NCI-H1436 (cell line): ENCODE measurements at regions not wholly inside any gene's neighbourhood (a gene's known extent, or its start where the extent isn't known, plus 50 kb on each side); places are given as distances from the start of the nearest gene placed in this dataset.

ENCODE experiments used
- DNase-seq: peaks from one replicate; lab custom pipeline; 2025; lab: John Stamatoyannopoulos, UW

GRCh38 chr10:91335147-91335546 lies 75.0 kb upstream of the HECTD2 start:
- no peak for DNase-seq

- no peak for DNase-seq
These were observed 70.4 kb upstream of the HECTD2 start for GRCh38 chr10:91339729-91340128.

- peak; percentile 28 for DNase-seq
These were observed 69.4 kb upstream of the HECTD2 start for GRCh38 chr10:91340613-91341362.

- DNase-seq, result no peak
These were observed 68.5 kb upstream of the HECTD2 start for GRCh38 chr10:91341686-91342085.

GRCh38 chr10:91343010-91343409 lies 67.1 kb upstream of the HECTD2 start:
- DNase-seq, result no peak

GRCh38 chr10:91344117-91344856 lies 65.9 kb upstream of the HECTD2 start:
- no peak for DNase-seq

GRCh38 chr10:91345716-91346115 lies 64.4 kb upstream of the HECTD2 start:
- DNase-seq, result no peak

GRCh38 chr10:91347529-91347928 lies 62.6 kb upstream of the HECTD2 start:
- no peak for DNase-seq

- DNase-seq, result no peak
These were observed 60.8 kb upstream of the HECTD2 start for GRCh38 chr10:91349381-91349780.

GRCh38 chr10:91350651-91351081 lies 59.5 kb upstream of the HECTD2 start:
- no peak for DNase-seq

- no peak for DNase-seq
These were observed 57.4 kb upstream of the HECTD2 start for GRCh38 chr10:91352760-91353159.

- DNase-seq, result no peak
These were observed 55.7 kb upstream of the HECTD2 start for GRCh38 chr10:91354166-91355075.

- no peak for DNase-seq
These were observed 54.1 kb upstream of the HECTD2 start for GRCh38 chr10:91355998-91356397.

GRCh38 chr10:91357497-91357896 lies 52.6 kb upstream of the HECTD2 start:
- no peak for DNase-seq
